NCI-H2081 treated with DMSO at 0.1 percent for 48 hours (cell line): ENCODE measurements at regions not wholly inside any gene's neighbourhood (a gene's known extent, or its start where the extent isn't known, plus 50 kb on each side); places are given as distances from the start of the nearest gene placed in this dataset.

Experiments
- DNase-seq: peaks from one replicate; lab custom pipeline; 2025; lab: John Stamatoyannopoulos, UW

- no peak for DNase-seq
These were observed 94.5 kb upstream of the NFIA start for GRCh38 chr1:60987904-60988303.

GRCh38 chr1:60984062-60984799 is 98.1 kb upstream of the NFIA start:
- DNase-seq, result no peak

GRCh38 chr1:60983701-60984061 is 98.7 kb upstream of the NFIA start:
- no peak for DNase-seq

GRCh38 chr1:60982539-60982938 is 99.8 kb upstream of the NFIA start:
- no peak for DNase-seq

GRCh38 chr1:60981357-60981756 is 101.0 kb upstream of the NFIA start:
- no peak for DNase-seq

DNA sequence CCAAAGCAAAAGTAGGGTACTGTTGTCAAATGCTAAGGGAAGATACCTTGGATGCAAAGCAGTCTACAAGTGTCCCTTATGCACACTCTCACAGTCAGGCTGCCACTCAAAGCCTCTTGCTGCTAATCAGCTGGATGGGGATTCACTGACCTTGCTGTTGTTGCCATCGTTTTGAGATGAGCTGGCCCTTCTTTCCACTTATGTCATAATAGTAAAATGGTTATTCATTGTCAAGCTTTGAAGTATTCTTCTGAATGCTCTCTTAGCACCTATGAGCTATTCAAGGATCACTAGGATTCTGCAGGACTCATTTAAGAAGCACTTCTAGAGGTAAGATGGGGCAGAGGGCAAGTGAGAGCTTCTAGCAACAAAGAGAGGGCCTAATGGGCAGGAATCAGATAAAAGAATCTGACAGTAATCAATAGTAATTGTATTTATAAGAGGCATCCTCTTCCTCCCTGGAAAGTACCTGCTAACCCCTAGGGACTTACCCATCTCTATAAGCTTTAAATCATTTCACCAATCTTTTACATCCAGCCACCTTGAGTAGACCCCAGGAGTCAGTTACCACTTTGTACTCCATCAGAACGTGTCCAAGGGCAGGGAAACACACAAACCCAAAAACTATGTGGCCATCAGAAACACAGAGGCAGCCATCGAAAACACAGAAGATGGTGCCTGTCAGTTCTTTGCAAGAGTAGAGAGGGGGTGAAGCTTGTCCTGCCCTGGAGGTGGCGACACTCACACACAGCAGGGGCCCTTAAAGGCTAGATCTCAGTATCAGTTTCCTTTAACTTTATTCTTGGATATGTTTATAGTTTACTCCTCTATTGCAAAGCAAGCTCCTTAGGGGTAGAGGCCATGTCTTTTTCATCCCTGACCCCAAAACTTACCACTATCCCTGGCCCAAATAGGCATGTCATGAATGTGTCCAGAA is 103.7 kb upstream of the NFIA start:
- no peak for DNase-seq

- no peak for DNase-seq
These were observed 104.7 kb upstream of the NFIA start for GRCh38 chr1:60977661-60978060.

- DNase-seq, result no peak
These were observed 107.6 kb upstream of the NFIA start for GRCh38 chr1:60974524-60975372.

DNA sequence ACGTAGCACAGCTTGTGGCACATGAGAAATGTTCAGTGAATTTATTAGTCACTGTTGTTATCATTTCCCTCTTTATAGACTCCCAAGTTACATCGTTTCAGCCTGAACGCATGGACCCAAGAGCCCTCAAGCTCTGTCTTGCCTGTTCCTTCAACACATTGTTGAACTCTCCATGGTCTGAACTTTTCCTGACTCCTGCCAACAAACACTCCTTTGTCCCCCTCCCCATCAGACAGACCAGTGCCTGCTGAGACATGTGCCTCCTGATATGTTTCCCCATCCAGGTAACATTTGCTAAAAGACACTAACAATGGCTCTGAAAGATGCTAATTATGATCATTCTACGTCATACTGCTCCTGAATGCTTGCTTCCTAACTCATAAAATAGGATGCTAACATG is 108.7 kb upstream of the NFIA start:
- no peak for DNase-seq

DNA sequence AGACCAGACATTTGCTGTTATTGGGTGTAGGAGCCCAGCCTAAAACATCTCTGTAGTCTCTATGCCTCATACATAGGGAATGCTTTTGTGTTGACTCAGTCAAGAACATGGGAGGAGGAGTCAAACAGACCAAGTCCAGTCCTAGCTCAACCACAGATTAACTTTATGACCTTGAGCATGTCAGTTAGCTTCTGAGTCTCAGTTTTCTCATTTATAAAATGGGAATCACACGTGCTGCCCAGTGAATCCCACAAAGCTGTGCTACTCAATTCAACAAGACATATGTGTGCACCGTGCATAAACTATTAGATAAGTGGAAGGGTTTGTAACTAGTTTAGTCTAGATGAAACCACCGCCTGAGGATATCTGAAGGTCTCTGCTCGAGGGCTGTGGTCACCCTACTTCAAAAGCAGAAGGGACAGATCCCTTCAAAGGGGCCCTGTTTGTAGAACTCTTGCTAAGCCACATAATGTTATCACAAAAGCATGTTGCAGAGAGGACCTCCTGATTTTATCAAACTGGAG is 109.5 kb upstream of the NFIA start:
- DNase-seq, result no peak

GRCh38 chr1:60971330-60971729 is 111.0 kb upstream of the NFIA start:
- DNase-seq, result no peak

GRCh38 chr1:60969971-60970509 is 112.3 kb upstream of the NFIA start:
- DNase-seq, result no peak

DNA sequence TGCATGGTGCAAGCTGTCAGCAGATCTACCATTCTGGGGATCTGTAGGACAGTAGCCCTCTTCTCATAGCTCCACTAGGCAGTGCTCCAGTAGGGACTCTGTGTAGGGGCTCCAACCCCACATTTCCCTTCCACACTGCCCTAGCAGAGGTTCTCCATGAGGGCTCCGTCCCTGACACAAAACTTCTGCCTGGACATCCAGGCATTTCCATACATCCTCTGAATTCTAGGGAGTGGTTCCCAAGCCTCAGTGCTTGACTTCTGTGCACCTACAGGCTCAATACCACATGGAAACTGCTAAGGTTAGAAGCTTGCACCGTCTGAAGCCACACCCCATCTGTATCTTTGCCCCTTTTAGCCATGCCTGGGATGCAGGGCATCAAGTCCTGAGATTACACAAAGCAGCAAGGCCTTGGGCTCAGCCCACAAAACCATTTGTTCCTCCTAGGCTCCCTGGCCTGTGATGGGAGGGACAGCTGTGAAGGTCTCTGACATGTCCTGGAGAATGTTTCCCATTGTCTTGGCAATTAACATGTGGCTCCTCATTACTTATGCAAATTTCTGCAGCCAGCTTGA is 117.0 kb upstream of the NFIA start:
- DNase-seq, result no peak

DNA sequence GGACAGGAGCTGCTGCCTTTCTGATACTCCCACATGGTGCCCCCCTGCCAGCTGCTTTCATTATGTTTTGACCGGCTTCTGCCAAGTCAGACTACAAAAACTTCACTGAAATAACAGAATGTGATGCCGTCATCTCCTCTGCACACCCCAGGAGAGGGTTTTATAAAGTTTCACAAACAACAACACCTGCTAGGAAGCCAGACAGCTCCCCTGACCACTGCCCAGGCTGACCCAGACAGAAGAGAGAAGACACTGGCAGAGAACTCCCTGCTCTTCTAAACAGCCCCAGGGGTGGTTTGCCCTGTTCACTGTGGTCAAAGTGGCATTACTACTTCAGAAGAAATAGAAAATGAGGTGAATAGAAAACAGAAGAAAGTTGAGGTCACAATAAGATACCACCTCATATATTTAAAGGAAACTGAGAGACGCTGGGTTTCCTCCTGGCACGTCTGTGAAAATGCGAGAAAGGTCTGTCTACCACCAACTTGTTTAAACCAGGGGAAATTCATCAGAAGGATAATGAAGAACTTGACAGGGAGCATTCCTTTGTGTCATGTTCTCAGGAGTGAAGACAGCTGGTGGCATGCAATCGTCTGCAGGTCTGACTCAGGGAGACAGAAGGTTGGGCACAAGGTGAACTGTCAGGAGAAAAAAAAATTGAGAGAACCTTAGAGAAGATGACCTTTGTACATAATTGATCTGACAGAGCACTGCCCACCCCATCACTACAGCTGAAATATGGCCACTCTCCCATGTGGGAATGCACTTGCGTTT is 119.0 kb upstream of the NFIA start:
- no peak for DNase-seq

GRCh38 chr1:60960891-60961461 is 121.4 kb upstream of the NFIA start:
- no peak for DNase-seq

- no peak for DNase-seq
These were observed 122.7 kb upstream of the NFIA start for GRCh38 chr1:60959701-60960100.

DNA sequence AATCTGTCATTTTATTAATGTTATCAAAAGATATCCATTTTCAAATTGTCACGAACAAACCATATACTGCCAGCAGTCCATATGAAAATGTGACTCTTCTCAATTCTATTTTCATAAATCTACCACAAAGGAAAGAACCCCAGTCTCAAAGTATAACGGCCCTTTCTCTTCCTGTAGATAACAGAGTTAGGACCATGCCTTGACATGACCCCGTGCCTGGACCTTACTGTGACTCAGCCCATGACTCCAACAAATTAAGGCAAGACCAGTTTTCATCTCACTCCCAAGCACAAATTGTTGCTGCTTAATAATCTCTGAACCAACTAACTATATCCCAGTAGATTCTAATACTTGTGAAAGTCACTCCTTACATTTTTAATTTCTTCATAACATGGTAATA is 124.4 kb upstream of the NFIA start:
- DNase-seq, result no peak

DNA sequence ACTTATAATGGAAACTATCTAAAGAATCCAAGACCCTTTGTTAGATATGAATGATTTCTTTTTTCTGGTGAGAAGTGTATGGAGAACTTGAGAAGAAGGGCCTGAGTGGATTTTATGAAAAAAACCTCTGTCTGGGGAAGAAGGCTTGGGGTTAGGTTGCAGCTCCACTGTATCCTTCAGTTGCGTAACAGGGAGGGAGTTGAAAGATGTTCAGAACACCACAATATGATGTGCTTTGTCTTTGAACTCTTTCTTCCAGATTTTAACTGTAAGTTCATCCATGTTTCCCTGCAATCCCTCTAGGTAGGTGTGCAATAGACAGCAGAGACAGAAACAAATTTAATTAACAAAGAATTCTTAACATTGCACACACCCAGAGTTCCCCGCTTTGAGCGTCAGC is 125.8 kb upstream of the NFIA start:
- DNase-seq, result no peak

DNA sequence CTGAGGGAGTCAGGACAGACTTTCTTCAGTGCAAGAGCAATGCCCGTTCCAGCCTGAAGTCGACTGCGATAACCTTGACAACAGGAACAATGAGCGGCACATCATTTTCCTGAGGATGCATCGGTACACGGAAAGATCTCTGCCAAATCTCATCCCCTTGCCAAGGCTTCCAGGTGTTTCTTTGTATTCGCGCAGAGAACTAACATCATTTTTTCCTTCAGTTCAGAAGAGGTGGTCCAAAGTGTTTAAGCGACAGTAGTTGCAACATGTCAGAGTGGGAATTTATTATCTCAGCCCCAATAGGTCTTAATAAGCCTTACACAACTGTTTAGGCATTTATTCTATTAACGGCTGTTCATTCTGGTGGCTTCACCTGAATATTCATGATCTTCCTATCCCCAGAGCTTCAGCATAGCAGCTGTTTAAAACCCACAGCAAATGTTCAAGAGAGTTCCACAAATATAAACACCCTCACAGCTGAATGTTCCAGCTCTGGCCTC is 129.7 kb upstream of the NFIA start:
- DNase-seq, result no peak
